K562 (cell line): ENCODE measurements at regions not wholly inside any gene's neighbourhood (a gene's known extent, or its start where the extent isn't known, plus 50 kb on each side); places are given as distances from the start of the nearest gene placed in this dataset.

Experiments
- ATAC-seq: fragments of 200-7000 bp; cut with Tn5 transposase; 3 replicates; pipeline ENCODE4 v1.9.1; 2020; ENCODE audit warnings: moderate library complexity
- BruUV-seq: library from RNA; stranded (reverse); fragments of 400-500 nt; replicated peaks from 2 replicates; lab custom pipeline; 2021; lab: Mats Ljungman, UMichigan
- CTCF ChIA-PET: fragments of 300-600 bp; formaldehyde crosslinking; extraction: SDS; loops from one replicate; lab custom pipeline; 2021; ENCODE audit warnings: low intra/inter-chr PET ratio; lab: Yijun Ruan, JAX
- POLR2A ChIA-PET: fragments of 300-600, 350-650 bp; sonication (Branson Sonifier 250); formaldehyde crosslinking; extraction: SDS; loops from one replicate; lab custom pipeline; 2021; ENCODE audit warnings: antibody characterized with exemption, inconsistent platforms; lab: Yijun Ruan, JAX
- DNase-seq, 4 experiments: peaks; one replicate each; pipeline versions ENCODE4 v3.0.0 to v3.0.0-alpha.2; 2011 to 2018; ENCODE audit warnings: low spot score in 3 of 4, mixed read lengths in 3 of 4; ENCODE audit errors: extremely low read depth in 1 of 4
- FAIRE-seq: peaks from 2 replicates; lab custom pipeline; 2011; peaks lifted over from hg19 to GRCh38; lab: Jason Lieb, UNC
- H2AFZ ChIP-seq: 2 replicates; pipeline ENCODE4 v1.6.0; 2011; ENCODE audit warnings: low read depth, low read length, control low read depth, inconsistent platforms
- H3K27ac ChIP-seq: fragments of 200-600 bp; 3 replicates; pipeline ENCODE4 v1.8.0; 2011; ENCODE audit warnings: low read depth, mild to moderate bottlenecking, control low read depth, inconsistent platforms, low read length, moderate library complexity, mixed read lengths; ENCODE audit errors: extremely low read depth
- H3K27me3 ChIP-seq, 2 experiments: fragments of 300-600 bp in 1 of 2; 2 replicates in 1 of 2; 3 replicates in 1 of 2; pipeline versions ENCODE4 v1.6.0 to v1.8.0; 2011; ENCODE audit warnings: inconsistent platforms in 2 of 2, low read length in 2 of 2, mild to moderate bottlenecking in 1 of 2, mixed read lengths in 1 of 2, moderate library complexity in 1 of 2; ENCODE audit not compliant: control insufficient read depth in 2 of 2, insufficient read depth in 2 of 2
- H3K36me3 ChIP-seq: fragments of 300-600 bp; 3 replicates; pipeline ENCODE4 v1.8.0; 2011; ENCODE audit warnings: mild to moderate bottlenecking, low read length, inconsistent platforms; ENCODE audit not compliant: control insufficient read depth, insufficient read depth
- H3K4me1 ChIP-seq, 2 experiments: fragments of 200-600 bp in 1 of 2; replicated peaks in 1 of 2; 2 replicates in 1 of 2; 3 replicates in 1 of 2; pipeline versions ENCODE4 v1.5.1 to v1.8.0; 2011; ENCODE audit warnings: inconsistent platforms in 2 of 2, low read length in 2 of 2, mild to moderate bottlenecking in 1 of 2, mixed read lengths in 1 of 2, moderate library complexity in 1 of 2; ENCODE audit not compliant: control insufficient read depth in 2 of 2, insufficient read depth in 2 of 2
- H3K4me2 ChIP-seq: 2 replicates; pipeline ENCODE4 v1.6.1; 2011; ENCODE audit warnings: low read length, control low read depth, inconsistent platforms, mixed read lengths; ENCODE audit not compliant: insufficient read depth
- H3K4me3 ChIP-seq: fragments of 200-600 bp; sonication (generic), shearing (Covaris generic); 2 replicates; pipeline ENCODE4 v1.5.1; 2016; ENCODE audit warnings: control low read depth, inconsistent platforms
- H3K79me2 ChIP-seq: fragments of 200-600 bp; 3 replicates; pipeline ENCODE4 v1.8.0; 2011; ENCODE audit warnings: low read length, inconsistent platforms; ENCODE audit not compliant: control insufficient read depth, insufficient read depth
- H3K9ac ChIP-seq, 2 experiments: 2 replicates each; pipeline versions ENCODE4 v1.6.0 to v1.6.1; 2011; ENCODE audit warnings: low read depth in 2 of 2, low read length in 2 of 2, control low read depth in 1 of 2, inconsistent platforms in 1 of 2, mild to moderate bottlenecking in 1 of 2, mixed read lengths in 1 of 2; ENCODE audit not compliant: insufficient read depth in 1 of 2
- H3K9me1 ChIP-seq: one replicate; pipeline ENCODE4 v1.6.0; 2011; ENCODE audit warnings: inconsistent platforms, mild to moderate bottlenecking, low read length, moderate library complexity; ENCODE audit not compliant: control insufficient read depth, insufficient read depth
- H3K9me3 ChIP-seq: replicated peaks from 2 replicates; pipeline ENCODE4 v1.5.1; 2011; ENCODE audit warnings: low read depth, low read length, inconsistent platforms; ENCODE audit not compliant: control insufficient read depth, insufficient read depth
- H4K20me1 ChIP-seq: replicated peaks from 2 replicates; pipeline ENCODE4 v1.6.1; 2011; ENCODE audit warnings: low read length, inconsistent platforms, mixed read lengths; ENCODE audit not compliant: control insufficient read depth, insufficient read depth
- ARID1B ChIP-seq: fragments of 450-650 bp; IDR thresholded peaks from 2 replicates; pipeline ENCODE4 v1.6.1; 2016; ENCODE audit warnings: antibody characterized with exemption, mild to moderate bottlenecking, inconsistent platforms
- CBX2 ChIP-seq: fragments of 200-600 bp; sonication (generic); IDR thresholded peaks from one replicate; pipeline ENCODE4 v1.6.1; 2012; ENCODE audit warnings: mild to moderate bottlenecking, low read length, inconsistent platforms; ENCODE audit not compliant: insufficient read depth, poor library complexity, severe bottlenecking
- DACH1 ChIP-seq: fragments of 450-650 bp; IDR thresholded peaks from 2 replicates; pipeline ENCODE4 v1.6.1; 2018; ENCODE audit not compliant: partially characterized antibody
- E2F3 ChIP-seq: fragments of 250-450 bp; sonication (Bioruptor Pico); IDR thresholded peaks from 2 replicates; pipeline ENCODE4 v1.4.0; 2020; ENCODE audit warnings: mild to moderate bottlenecking
- GATAD2A ChIP-seq: fragments of 450-650 bp; IDR thresholded peaks from 2 replicates; pipeline ENCODE4 v1.6.1; 2017
- KLF13 ChIP-seq: fragments of 450-650 bp; IDR thresholded peaks from 2 replicates; pipeline ENCODE4 v1.6.1; 2016; ENCODE audit warnings: missing genetic modification characterization, low read depth, mild to moderate bottlenecking, missing compliant biosample characterization, moderate library complexity, borderline replicate concordance
- PHF20 ChIP-seq: fragments of 450-650 bp; IDR thresholded peaks from 2 replicates; pipeline ENCODE4 v1.6.1; 2018; ENCODE audit not compliant: partially characterized antibody
- PML ChIP-seq: IDR thresholded peaks from 2 replicates; pipeline ENCODE4 v1.6.1; 2012; ENCODE audit warnings: low read length, inconsistent platforms
- ZC3H4 ChIP-seq: sonication (generic); formaldehyde crosslinking; IDR thresholded peaks from 2 replicates; pipeline ENCODE4 v1.9.0; 2021; ENCODE audit warnings: missing genetic modification reagents, borderline replicate concordance
- ZNF507 ChIP-seq: conservative IDR thresholded peaks from 2 replicates; pipeline ENCODE4 v1.6.1; 2017; ENCODE audit warnings: missing genetic modification characterization, missing compliant biosample characterization
- ZNF609 ChIP-seq: sonication (generic); formaldehyde crosslinking; IDR thresholded peaks from 2 replicates; pipeline ENCODE4 v1.8.1; 2023; ENCODE audit warnings: missing genetic modification reagents, mild to moderate bottlenecking, borderline replicate concordance
- WGBS: fragments of 100-300 bp; shearing (Covaris generic); methylation state at CpG from one replicate; pipeline ENCODE4 v1.1.6; 2016; ENCODE audit warnings: low coverage, mixed read lengths; ENCODE audit not compliant: insufficient coverage; ENCODE audit errors: missing lambda C conversion rate; 5-methylcytosine and 5-hydroxymethylcytosine counted together
- in situ Hi-C: fragments of 300-500 bp; cut with MboI; formaldehyde crosslinking; loops from 4 replicates; pipeline ENCODE4 v1.15.0; 2018; ENCODE audit warnings: inconsistent platforms, mixed read lengths
- intact Hi-C: fragments of 100-400 bp; cut with micrococcal nuclease; formaldehyde crosslinking; loops from 2 replicates; pipeline ENCODE4 v1.14.2; 2022
- TF ChIP-seq, protein P1 (sequence below): fragments of 250-450 bp; sonication (Bioruptor Pico); IDR thresholded peaks from 2 replicates; pipeline ENCODE4 v1.8.0; 2022; ENCODE audit warnings: inconsistent platforms, mild to moderate bottlenecking, moderate library complexity, borderline replicate concordance
- TF ChIP-seq, protein P2 (sequence below): fragments of 250-450 bp; sonication (Bioruptor Pico); IDR thresholded peaks from 2 replicates; pipeline ENCODE4 v1.8.0; 2022; ENCODE audit warnings: moderate library complexity, mild to moderate bottlenecking, inconsistent platforms

- intact Hi-C loops, result no loop called here
- no peaks in the 10 kb centered on the region for H3K9me1 ChIP-seq
- ChIA-PET POLR2A (no interaction called here), CTCF (interaction anchor here (0.6 kb wide), 1 partner anchor 152 kb away, joined by 3 read pairs; no protein-coding TSS in a partner anchor)
- no peak overlapping the region for H2AFZ ChIP-seq
- WGBS, result 0% methylated on average over 2 of the region's 2 CpGs
- no peaks in the 10 kb centered on the region for H3K36me3 ChIP-seq
- no peak overlapping the region for H3K4me2 ChIP-seq
- in situ Hi-C loops, result no loop called here
- H4K20me1 ChIP-seq, result no peaks in the 10 kb centered on the region
- H3K9me3 ChIP-seq, result no peaks in the 10 kb centered on the region
- H3K4me1 ChIP-seq, result no peaks in the 10 kb centered on the region
- no peak overlapping the region for H3K9ac ChIP-seq
- H3K27ac ChIP-seq, result no peak overlapping the region
- no peaks in the 10 kb centered on the region for H3K79me2 ChIP-seq
- no TSS peak for BruUV-seq
- H3K4me3 ChIP-seq, result no peak overlapping the region
- DNase-seq (no peak), ATAC-seq (no peak), FAIRE-seq (no peak)
- TF ChIP-seq ZNF609 (CRISPR knock-in tag) (no peak), CBX2 (no peak), PHF20 (no peak), GATAD2A (no peak), ARID1B (no peak), ZNF507 (no peak), DACH1 (no peak), KLF13 (no peak), E2F3 (CRISPR knock-in tag) (no peak), PML (no peak), ZC3H4 (CRISPR knock-in tag) (no peak)
- TF ChIP-seq, protein P1, sequence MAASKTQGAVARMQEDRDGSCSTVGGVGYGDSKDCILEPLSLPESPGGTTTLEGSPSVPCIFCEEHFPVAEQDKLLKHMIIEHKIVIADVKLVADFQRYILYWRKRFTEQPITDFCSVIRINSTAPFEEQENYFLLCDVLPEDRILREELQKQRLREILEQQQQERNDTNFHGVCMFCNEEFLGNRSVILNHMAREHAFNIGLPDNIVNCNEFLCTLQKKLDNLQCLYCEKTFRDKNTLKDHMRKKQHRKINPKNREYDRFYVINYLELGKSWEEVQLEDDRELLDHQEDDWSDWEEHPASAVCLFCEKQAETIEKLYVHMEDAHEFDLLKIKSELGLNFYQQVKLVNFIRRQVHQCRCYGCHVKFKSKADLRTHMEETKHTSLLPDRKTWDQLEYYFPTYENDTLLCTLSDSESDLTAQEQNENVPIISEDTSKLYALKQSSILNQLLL (CRISPR knock-in tag), result no peak
- TF ChIP-seq, protein P2, sequence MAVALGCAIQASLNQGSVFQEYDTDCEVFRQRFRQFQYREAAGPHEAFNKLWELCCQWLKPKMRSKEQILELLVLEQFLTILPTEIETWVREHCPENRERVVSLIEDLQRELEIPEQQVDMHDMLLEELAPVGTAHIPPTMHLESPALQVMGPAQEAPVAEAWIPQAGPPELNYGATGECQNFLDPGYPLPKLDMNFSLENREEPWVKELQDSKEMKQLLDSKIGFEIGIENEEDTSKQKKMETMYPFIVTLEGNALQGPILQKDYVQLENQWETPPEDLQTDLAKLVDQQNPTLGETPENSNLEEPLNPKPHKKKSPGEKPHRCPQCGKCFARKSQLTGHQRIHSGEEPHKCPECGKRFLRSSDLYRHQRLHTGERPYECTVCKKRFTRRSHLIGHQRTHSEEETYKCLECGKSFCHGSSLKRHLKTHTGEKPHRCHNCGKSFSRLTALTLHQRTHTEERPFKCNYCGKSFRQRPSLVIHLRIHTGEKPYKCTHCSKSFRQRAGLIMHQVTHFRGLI (CRISPR knock-in tag), result no peak
- no peaks in the 10 kb centered on the region for H3K27me3 ChIP-seq
These were observed 1005.9 kb downstream of the PDHA2 start for GRCh38 chr4:96845819-96846218.
